Hepatocyte (in vitro differentiated cells): ENCODE measurements at regions not wholly inside any gene's neighbourhood (a gene's known extent, or its start where the extent isn't known, plus 50 kb on each side); places are given as distances from the start of the nearest gene placed in this dataset.

Experiments used
- DNase-seq: peaks from one replicate; pipeline ENCODE4 v3.0.0-alpha.2; 2016; ENCODE audit warnings: low spot score
- H2AFZ ChIP-seq: fragments of 200-600 bp; sonication (generic); 2 replicates; pipeline ENCODE4 v1.6.0; 2016; ENCODE audit warnings: antibody characterized with exemption, mild to moderate bottlenecking
- H3K27ac ChIP-seq: fragments of 200-600 bp; sonication (generic); 2 replicates; pipeline ENCODE4 v1.5.1; 2016; ENCODE audit warnings: mild to moderate bottlenecking
- H3K27me3 ChIP-seq: fragments of 200-600 bp; sonication (generic); 2 replicates; pipeline ENCODE4 v1.6.1; 2016
- H3K36me3 ChIP-seq: fragments of 200-600 bp; sonication (generic); replicated peaks from 2 replicates; pipeline ENCODE4 v1.5.1; 2016; ENCODE audit warnings: low read depth; ENCODE audit not compliant: insufficient read depth
- H3K4me1 ChIP-seq: fragments of 200-600 bp; sonication (generic); 2 replicates; pipeline ENCODE4 v1.5.1; 2016; ENCODE audit warnings: mild to moderate bottlenecking, moderate library complexity; ENCODE audit not compliant: insufficient read depth
- H3K4me2 ChIP-seq: fragments of 200-600 bp; sonication (generic); 2 replicates; pipeline ENCODE4 v1.6.0; 2016
- H3K4me3 ChIP-seq: fragments of 200-600 bp; sonication (generic); 2 replicates; pipeline ENCODE4 v1.5.1; 2016; ENCODE audit warnings: mild to moderate bottlenecking
- H3K79me2 ChIP-seq: fragments of 200-600 bp; sonication (generic); 2 replicates; pipeline ENCODE4 v1.6.0; 2017; ENCODE audit warnings: mild to moderate bottlenecking
- H3K9me2 ChIP-seq: fragments of 200-600 bp; sonication (generic); replicated peaks from 2 replicates; pipeline ENCODE4 v1.6.0; 2017; ENCODE audit warnings: mild to moderate bottlenecking; ENCODE audit not compliant: insufficient read depth
- H3K9me3 ChIP-seq: fragments of 200-600 bp; sonication (generic); 2 replicates; pipeline ENCODE4 v1.5.1; 2016; ENCODE audit warnings: low read depth, mild to moderate bottlenecking
- H4K20me1 ChIP-seq: fragments of 200-600 bp; sonication (generic); 2 replicates; pipeline ENCODE4 v1.6.0; 2016; ENCODE audit warnings: mild to moderate bottlenecking; ENCODE audit not compliant: insufficient read depth, poor library complexity, severe bottlenecking
- CTCF ChIP-seq: fragments of 200-600 bp; sonication (generic); IDR thresholded peaks from 2 replicates; pipeline ENCODE4 v1.5.1; 2016; ENCODE audit warnings: antibody characterized with exemption, mild to moderate bottlenecking; ENCODE audit not compliant: poor library complexity
- EZH2 ChIP-seq: fragments of 200-600 bp; sonication (generic); IDR thresholded peaks from 2 replicates; pipeline ENCODE4 v1.6.1; 2016; ENCODE audit warnings: antibody characterized with exemption, mild to moderate bottlenecking, borderline replicate concordance
- EZH2phosphoT487 ChIP-seq: fragments of 200-600 bp; sonication (generic); IDR thresholded peaks from one replicate; pipeline ENCODE4 v1.6.1; 2018; ENCODE audit warnings: antibody characterized with exemption, mild to moderate bottlenecking, low read depth, moderate library complexity; ENCODE audit not compliant: unreplicated experiment, severe bottlenecking
- WGBS: methylation state at CpG from one replicate; pipeline ENCODE4 v1.1.6; 2016; ENCODE audit warnings: low lambda C conversion rate; ENCODE audit errors: missing lambda C conversion rate; 5-methylcytosine and 5-hydroxymethylcytosine counted together

DNA sequence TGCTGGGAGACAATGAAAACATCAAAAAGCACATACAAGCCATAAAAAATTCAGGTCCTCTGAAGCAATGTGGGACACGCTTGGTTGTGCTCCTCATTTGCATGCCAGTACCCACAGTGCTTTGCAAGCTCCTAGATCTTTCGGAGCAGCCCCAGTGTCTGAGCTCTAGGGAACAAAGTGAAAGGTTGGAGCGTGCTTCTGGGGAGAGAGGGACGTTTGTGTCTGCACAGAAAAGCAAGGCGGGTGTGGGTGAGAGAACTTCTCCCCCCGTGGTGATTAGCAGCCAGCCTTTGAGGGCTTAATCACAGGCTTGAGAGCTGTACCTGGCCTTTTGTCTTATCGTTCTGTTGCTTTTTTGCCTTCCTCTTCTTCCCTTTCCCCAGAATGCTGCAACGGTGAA is 76.7 kb upstream of the HABP2 start:
- peaks cover 11% of the 10 kb centered on the region for H3K9me3 ChIP-seq
- DNase-seq: no peak
- no peak overlapping the region for H2AFZ ChIP-seq
- H3K9me2 ChIP-seq: no peaks in the 10 kb centered on the region
- H3K4me3 ChIP-seq: no peak overlapping the region
- H3K4me1 ChIP-seq: peaks cover 8% of the 10 kb centered on the region
- WGBS: 82% methylated on average over 8 of the region's 8 CpGs
- H3K79me2 ChIP-seq: no peaks in the 10 kb centered on the region
- TF ChIP-seq EZH2phosphoT487 (no peak), EZH2 (no peak), CTCF (no peak)
- no peak overlapping the region for H3K27ac ChIP-seq
- H3K36me3 ChIP-seq: no peaks in the 10 kb centered on the region
- no peak overlapping the region for H3K4me2 ChIP-seq
- H4K20me1 ChIP-seq: no peaks in the 10 kb centered on the region
- H3K27me3 ChIP-seq: no peaks in the 10 kb centered on the region

- Histone ChIP-seq H3K9me2 (no peaks in the 10 kb centered on the region), H3K4me3 (no peak overlapping the region), H3K36me3 (no peaks in the 10 kb centered on the region), H3K27me3 (no peaks in the 10 kb centered on the region), H3K79me2 (no peaks in the 10 kb centered on the region), H3K4me2 (no peak overlapping the region), H3K4me1 (peaks cover 8% of the 10 kb centered on the region), H3K9me3 (peaks cover 11% of the 10 kb centered on the region), H4K20me1 (no peaks in the 10 kb centered on the region), H2AFZ (no peak overlapping the region), H3K27ac (no peak overlapping the region)
- 93% methylated on average over 5 of the region's 5 CpGs for WGBS
- TF ChIP-seq CTCF (no peak), EZH2phosphoT487 (no peak), EZH2 (no peak)
- no peak for DNase-seq
Observed at GRCh38 chr10:113476673-113477072, 76.2 kb upstream of the HABP2 start.

DNA sequence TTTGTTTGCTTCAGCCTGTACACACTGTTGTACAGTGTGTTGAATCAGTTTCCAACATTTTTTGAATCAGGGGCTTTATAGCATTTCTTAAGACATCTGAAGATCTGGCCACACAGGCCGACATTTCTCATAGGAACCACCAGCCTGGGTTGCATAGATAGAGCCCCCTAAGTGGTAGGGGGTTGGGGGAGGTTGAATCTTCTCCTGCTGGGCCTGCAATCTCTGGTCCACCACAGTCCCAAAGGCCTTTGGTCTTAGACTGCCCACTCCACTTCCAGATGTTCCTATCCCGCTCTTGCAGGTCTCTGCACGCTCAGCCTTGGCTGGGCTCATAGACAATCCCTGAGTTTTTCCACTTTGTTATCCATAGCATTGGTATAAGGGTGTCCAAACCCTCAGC is 75.4 kb upstream of the HABP2 start:
- DNase-seq: no peak

More for the DNA sequence above, 75.4 kb upstream of the HABP2 start:
- Histone ChIP-seq H4K20me1 (no peaks in the 10 kb centered on the region), H3K4me1 (peaks cover 8% of the 10 kb centered on the region), H3K27me3 (no peaks in the 10 kb centered on the region), H3K36me3 (no peaks in the 10 kb centered on the region), H3K4me2 (no peak overlapping the region), H3K27ac (no peak overlapping the region), H3K9me3 (peaks cover 11% of the 10 kb centered on the region), H3K9me2 (no peaks in the 10 kb centered on the region), H3K4me3 (no peak overlapping the region), H2AFZ (no peak overlapping the region), H3K79me2 (no peaks in the 10 kb centered on the region)
- WGBS: 95% methylated on average over 3 of the region's 3 CpGs
- TF ChIP-seq CTCF (no peak), EZH2phosphoT487 (no peak)
